ENCODE measurements at regions not wholly inside any gene's neighbourhood (a gene's known extent, or its start where the extent isn't known, plus 50 kb on each side); places are given as distances from the start of the nearest gene placed in this dataset.

GRCh38 chr9:110077925-110078324 is 130.0 kb downstream of the C9orf152 start:
- H3K4me1 ChIP-seq = peaks cover 33% of the 10 kb centered on the region

GRCh38 chr9:110078604-110079003 is 129.4 kb downstream of the C9orf152 start:
- ATAC-seq (no peak), DNase-seq (no peak)
- Histone ChIP-seq H3K4me3 (no peak overlapping the region), H3K4me1 (peaks cover 27% of the 10 kb centered on the region), H3K27ac (no peak overlapping the region), H3K9me3 (no peaks in the 10 kb centered on the region), H3K36me3 (no peaks in the 10 kb centered on the region), H3K27me3 (no peaks in the 10 kb centered on the region)
- TF ChIP-seq CTCF (IDR thresholded peaks at IDR 0.05) = no peak
- intact Hi-C loops (cut with DNase I) = no loop called here

More at GRCh38 chr9:110077925-110078324, 130.0 kb downstream of the C9orf152 start:
- DNase-seq = no peak
- intact Hi-C loops (cut with DNase I) = no loop called here
- Histone ChIP-seq H3K27ac (no peak overlapping the region), H3K27me3 (no peaks in the 10 kb centered on the region), H3K9me3 (no peaks in the 10 kb centered on the region), H3K4me3 (no peak overlapping the region), H3K36me3 (no peaks in the 10 kb centered on the region)
- ATAC-seq = no peak
- no peak for TF ChIP-seq CTCF (IDR thresholded peaks at IDR 0.05)

GRCh38 chr9:110081395-110081794 is 126.6 kb downstream of the C9orf152 start:
- Histone ChIP-seq H3K27ac (no peak overlapping the region), H3K36me3 (no peaks in the 10 kb centered on the region), H3K9me3 (no peaks in the 10 kb centered on the region), H3K4me1 (peaks cover 27% of the 10 kb centered on the region), H3K4me3 (no peak overlapping the region), H3K27me3 (no peaks in the 10 kb centered on the region)
- no peak for TF ChIP-seq CTCF (IDR thresholded peaks at IDR 0.05)
- ATAC-seq (no peak), DNase-seq (no peak)
- intact Hi-C loops (cut with DNase I) = no loop called here

- intact Hi-C loops (cut with DNase I) = no loop called here
- Histone ChIP-seq H3K9me3 (no peaks in the 10 kb centered on the region), H3K27ac (no peak overlapping the region), H3K4me1 (peaks cover 27% of the 10 kb centered on the region), H3K4me3 (no peak overlapping the region), H3K36me3 (no peaks in the 10 kb centered on the region), H3K27me3 (no peaks in the 10 kb centered on the region)
- no peak for TF ChIP-seq CTCF (IDR thresholded peaks at IDR 0.05)
- DNase-seq (no peak), ATAC-seq (no peak)
Measured at GRCh38 chr9:110083866-110084265, 124.1 kb downstream of the C9orf152 start.

GRCh38 chr9:110086537-110086936 is 121.4 kb downstream of the C9orf152 start:
- no peaks in the 10 kb centered on the region for H3K36me3 ChIP-seq
- intact Hi-C loops (cut with DNase I) = no loop called here
- no peak for ATAC-seq
- H3K4me1 ChIP-seq = peaks cover 17% of the 10 kb centered on the region
- H3K27me3 ChIP-seq = no peaks in the 10 kb centered on the region
- DNase-seq = no peak
- no peak overlapping the region for H3K4me3 ChIP-seq
- no peaks in the 10 kb centered on the region for H3K9me3 ChIP-seq
- no peak overlapping the region for H3K27ac ChIP-seq
- TF ChIP-seq CTCF (IDR thresholded peaks at IDR 0.05) = no peak

GRCh38 chr9:110087605-110088004 is 120.4 kb downstream of the C9orf152 start:
- TF ChIP-seq CTCF (IDR thresholded peaks at IDR 0.05) = no peak
- no peak for DNase-seq
- intact Hi-C loops (cut with DNase I) = no loop called here
- H3K36me3 ChIP-seq = no peaks in the 10 kb centered on the region
- H3K27me3 ChIP-seq = no peaks in the 10 kb centered on the region
- no peaks in the 10 kb centered on the region for H3K9me3 ChIP-seq
- no peak overlapping the region for H3K4me3 ChIP-seq
- ATAC-seq = no peak
- no peak overlapping the region for H3K27ac ChIP-seq
- H3K4me1 ChIP-seq = peaks cover 14% of the 10 kb centered on the region
